Ishikawa (cell line): ENCODE measurements at regions not wholly inside any gene's neighbourhood (a gene's known extent, or its start where the extent isn't known, plus 50 kb on each side); places are given as distances from the start of the nearest gene placed in this dataset.

Experiments
- CEBPB ChIP-seq: IDR thresholded peaks from 2 replicates; pipeline ENCODE4 v1.6.1; 2012
- EGR1 ChIP-seq: IDR thresholded peaks from 2 replicates; pipeline ENCODE4 v1.6.1; 2012
- EP300 ChIP-seq: IDR thresholded peaks from 2 replicates; pipeline ENCODE4 v1.6.1; 2012; ENCODE audit warnings: borderline replicate concordance
- FOXM1 ChIP-seq: IDR thresholded peaks from 2 replicates; pipeline ENCODE4 v1.6.1; 2012; ENCODE audit warnings: low read depth, borderline replicate concordance
- MAX ChIP-seq: IDR thresholded peaks from 2 replicates; pipeline ENCODE4 v1.6.1; 2012
- RAD21 ChIP-seq: IDR thresholded peaks from 2 replicates; pipeline ENCODE4 v1.6.1; 2012; ENCODE audit warnings: low read depth
- REST ChIP-seq: IDR thresholded peaks from 2 replicates; pipeline ENCODE4 v1.6.1; 2012; ENCODE audit warnings: low read depth, mild to moderate bottlenecking
- TAF1 ChIP-seq: IDR thresholded peaks from 2 replicates; pipeline ENCODE4 v1.6.1; 2012; ENCODE audit warnings: low read depth, mild to moderate bottlenecking
- TCF12 ChIP-seq: IDR thresholded peaks from 2 replicates; pipeline ENCODE4 v1.6.1; 2012; ENCODE audit warnings: low read depth
- TEAD4 ChIP-seq: IDR thresholded peaks from 2 replicates; pipeline ENCODE4 v1.6.1; 2012
- YY1 ChIP-seq: IDR thresholded peaks from 2 replicates; pipeline ENCODE4 v1.6.1; 2012; ENCODE audit warnings: low read depth
- ZBTB7A ChIP-seq: IDR thresholded peaks from 2 replicates; pipeline ENCODE4 v1.6.1; 2012; ENCODE audit warnings: low read depth

GRCh38 chr13:109899316-109899715, 112.9 kb upstream of the IRS2 start:
- TF ChIP-seq EGR1 (no peak), TAF1 (no peak), RAD21 (no peak), EP300 (no peak), CEBPB (no peak), TCF12 (no peak), FOXM1 (no peak), ZBTB7A (no peak), MAX (no peak), REST (no peak), YY1 (no peak), TEAD4 (no peak)
